HEK293 (cell line): ENCODE measurements at regions not wholly inside any gene's neighbourhood (a gene's known extent, or its start where the extent isn't known, plus 50 kb on each side); places are given as distances from the start of the nearest gene placed in this dataset.

Source experiments
- CTCF ChIA-PET: fragments of 350-600 bp; formaldehyde crosslinking; extraction: SDS; loops from one replicate; lab custom pipeline; 2021; ENCODE audit warnings: antibody characterized with exemption; lab: Yijun Ruan, JAX
- POLR2A ChIA-PET: fragments of 300-600 bp; formaldehyde crosslinking; extraction: SDS; loops from one replicate; lab custom pipeline; 2020; ENCODE audit warnings: antibody characterized with exemption, inconsistent platforms; lab: Yijun Ruan, JAX
- H3K27ac ChIP-seq: fragments of 200-500 bp; sonication (Bioruptor generic); 2 replicates; pipeline ENCODE4 v1.5.1; 2014; ENCODE audit warnings: low read depth, low read length, control low read depth, inconsistent platforms; ENCODE audit errors: extremely low read depth
- H3K36me3 ChIP-seq, 2 experiments: fragments of 200-500 bp in 1 of 2; sonication (Bioruptor generic) in 1 of 2; 1 replicate in 1 of 2; 2 replicates in 1 of 2; pipeline ENCODE4 v1.5.1; 2014 to 2017; ENCODE audit warnings: inconsistent platforms in 2 of 2, low read length in 2 of 2; ENCODE audit not compliant: control insufficient read depth in 2 of 2, insufficient read depth in 1 of 2
- H3K4me1 ChIP-seq: fragments of 200-500 bp; sonication (Bioruptor generic); 2 replicates; pipeline ENCODE4 v1.5.1; 2014; ENCODE audit warnings: mild to moderate bottlenecking, low read length, inconsistent platforms; ENCODE audit not compliant: control insufficient read depth, insufficient read depth
- H3K4me3 ChIP-seq: 2 replicates; pipeline ENCODE4 v1.5.1; 2011; ENCODE audit warnings: low read depth, mild to moderate bottlenecking, control low read depth, low read length, moderate library complexity
- H3K9me3 ChIP-seq: fragments of 200-500 bp; sonication (Bioruptor generic); 2 replicates; pipeline ENCODE4 v1.5.1; 2014; ENCODE audit warnings: low read depth, low read length, inconsistent platforms; ENCODE audit not compliant: control insufficient read depth, insufficient read depth
- HOXC10 ChIP-seq: sonication (generic); formaldehyde crosslinking; IDR thresholded peaks from 2 replicates; pipeline ENCODE4 v1.8.1; 2023; ENCODE audit warnings: mild to moderate bottlenecking, missing genetic modification reagents
- MEIS1 ChIP-seq: sonication (generic); formaldehyde crosslinking; IDR thresholded peaks from 2 replicates; pipeline ENCODE4 v1.8.1; 2022; ENCODE audit warnings: missing genetic modification reagents, mild to moderate bottlenecking, borderline replicate concordance
- SP3 ChIP-seq: fragments of 450-650 bp; formaldehyde crosslinking; IDR thresholded peaks from 2 replicates; pipeline ENCODE4 v1.5.1; 2016; ENCODE audit warnings: missing biosample characterization, missing genetic modification characterization
- ZNF10 ChIP-seq: fragments of 450-650 bp; formaldehyde crosslinking; IDR thresholded peaks from 2 replicates; pipeline ENCODE4 v1.5.1; 2017; ENCODE audit warnings: missing biosample characterization, missing genetic modification characterization
- ZNF221 ChIP-seq: fragments of 450-650 bp; formaldehyde crosslinking; IDR thresholded peaks from 2 replicates; pipeline ENCODE4 v1.5.1; 2017; ENCODE audit warnings: missing biosample characterization, missing genetic modification characterization, borderline replicate concordance
- ZNF433 ChIP-seq: fragments of 450-650 bp; formaldehyde crosslinking; IDR thresholded peaks from 2 replicates; pipeline ENCODE4 v1.5.1; 2016; ENCODE audit warnings: missing biosample characterization, missing genetic modification characterization, low read depth
- ZNF48 ChIP-seq: fragments of 450-650 bp; formaldehyde crosslinking; IDR thresholded peaks from 2 replicates; pipeline ENCODE4 v1.5.1; 2016; ENCODE audit warnings: missing biosample characterization, missing genetic modification characterization
- ZNF521 ChIP-seq: fragments of 450-650 bp; formaldehyde crosslinking; IDR thresholded peaks from 2 replicates; pipeline ENCODE4 v1.5.1; 2017; ENCODE audit warnings: missing biosample characterization, mild to moderate bottlenecking, missing genetic modification characterization
- ZNF560 ChIP-seq: fragments of 450-650 bp; formaldehyde crosslinking; IDR thresholded peaks from 2 replicates; pipeline ENCODE4 v1.5.1; 2017; ENCODE audit warnings: missing biosample characterization, missing genetic modification characterization, borderline replicate concordance
- ZNF654 ChIP-seq: fragments of 450-650 bp; formaldehyde crosslinking; IDR thresholded peaks from 2 replicates; pipeline ENCODE4 v1.5.1; 2016; ENCODE audit warnings: low read depth, missing biosample characterization, missing genetic modification characterization
- ZNF701 ChIP-seq: fragments of 450-650 bp; formaldehyde crosslinking; IDR thresholded peaks from 2 replicates; pipeline ENCODE4 v1.5.1; 2016; ENCODE audit warnings: missing biosample characterization, missing genetic modification characterization
- ZSCAN23 ChIP-seq: fragments of 450-650 bp; formaldehyde crosslinking; IDR thresholded peaks from 2 replicates; pipeline ENCODE4 v1.5.1; 2016; ENCODE audit warnings: missing biosample characterization, missing genetic modification characterization
- TF ChIP-seq, protein P1 (sequence below): fragments of 450-650 bp; formaldehyde crosslinking; IDR thresholded peaks from 2 replicates; pipeline ENCODE4 v1.5.1; 2016; ENCODE audit warnings: missing biosample characterization, missing genetic modification characterization
- TF ChIP-seq, protein P2 (sequence below): fragments of 450-650 bp; formaldehyde crosslinking; IDR thresholded peaks from 2 replicates; pipeline ENCODE4 v1.5.1; 2016; ENCODE audit warnings: missing biosample characterization, missing genetic modification characterization, borderline replicate concordance
- TF ChIP-seq, protein P3 (sequence below): fragments of 450-650 bp; formaldehyde crosslinking; IDR thresholded peaks from 2 replicates; pipeline ENCODE4 v1.5.1; 2016; ENCODE audit warnings: missing biosample characterization, missing genetic modification characterization
- TF ChIP-seq, protein P4 (sequence below): fragments of 450-650 bp; formaldehyde crosslinking; IDR thresholded peaks from 2 replicates; pipeline ENCODE4 v1.5.1; 2016; ENCODE audit warnings: missing biosample characterization, missing genetic modification characterization
- TF ChIP-seq, protein P5 (sequence below): fragments of 450-650 bp; formaldehyde crosslinking; IDR thresholded peaks from 2 replicates; pipeline ENCODE4 v1.5.1; 2016; ENCODE audit warnings: missing biosample characterization, missing genetic modification characterization, low read depth
- TF ChIP-seq, protein P6 (sequence below): fragments of 450-650 bp; formaldehyde crosslinking; IDR thresholded peaks from 2 replicates; pipeline ENCODE4 v1.5.1; 2016; ENCODE audit warnings: missing biosample characterization, missing genetic modification characterization
- TF ChIP-seq, protein P7 (sequence below): fragments of 450-650 bp; formaldehyde crosslinking; IDR thresholded peaks from 2 replicates; pipeline ENCODE4 v1.5.1; 2016; ENCODE audit warnings: missing biosample characterization, missing genetic modification characterization

DNA sequence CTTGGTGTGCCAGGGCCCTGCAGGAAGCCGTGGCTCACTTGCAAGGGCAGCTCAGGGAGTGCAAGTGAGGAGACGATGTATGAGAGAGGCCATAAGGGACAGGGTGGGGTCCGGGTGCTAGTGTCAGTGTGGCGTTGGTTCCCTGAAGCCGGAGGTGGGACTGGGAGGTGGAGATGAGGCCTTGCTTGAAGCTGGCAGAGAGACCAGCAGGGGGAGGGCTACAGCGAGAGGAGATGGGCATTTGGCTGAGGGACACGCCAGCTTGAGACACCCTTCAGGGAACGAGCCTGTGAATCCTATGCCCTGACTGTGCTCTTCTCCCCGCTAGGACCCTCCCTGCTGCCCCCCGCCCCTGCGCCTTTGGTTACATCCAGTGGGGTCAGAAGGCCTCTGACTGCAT, 529.1 kb downstream of the TCERG1L start:
- H3K27ac ChIP-seq, result no peak overlapping the region
- no peaks in the 10 kb centered on the region for H3K4me1 ChIP-seq
- H3K4me3 ChIP-seq, result no peak overlapping the region
- no peaks in the 10 kb centered on the region for H3K9me3 ChIP-seq
- H3K36me3 ChIP-seq, result no peaks in the 10 kb centered on the region
- CTCF ChIA-PET, result interaction anchor here (0.7 kb wide), 1 partner anchor 830 kb away, joined by 3 read pairs; no protein-coding TSS in a partner anchor
- TF ChIP-seq, protein P1, sequence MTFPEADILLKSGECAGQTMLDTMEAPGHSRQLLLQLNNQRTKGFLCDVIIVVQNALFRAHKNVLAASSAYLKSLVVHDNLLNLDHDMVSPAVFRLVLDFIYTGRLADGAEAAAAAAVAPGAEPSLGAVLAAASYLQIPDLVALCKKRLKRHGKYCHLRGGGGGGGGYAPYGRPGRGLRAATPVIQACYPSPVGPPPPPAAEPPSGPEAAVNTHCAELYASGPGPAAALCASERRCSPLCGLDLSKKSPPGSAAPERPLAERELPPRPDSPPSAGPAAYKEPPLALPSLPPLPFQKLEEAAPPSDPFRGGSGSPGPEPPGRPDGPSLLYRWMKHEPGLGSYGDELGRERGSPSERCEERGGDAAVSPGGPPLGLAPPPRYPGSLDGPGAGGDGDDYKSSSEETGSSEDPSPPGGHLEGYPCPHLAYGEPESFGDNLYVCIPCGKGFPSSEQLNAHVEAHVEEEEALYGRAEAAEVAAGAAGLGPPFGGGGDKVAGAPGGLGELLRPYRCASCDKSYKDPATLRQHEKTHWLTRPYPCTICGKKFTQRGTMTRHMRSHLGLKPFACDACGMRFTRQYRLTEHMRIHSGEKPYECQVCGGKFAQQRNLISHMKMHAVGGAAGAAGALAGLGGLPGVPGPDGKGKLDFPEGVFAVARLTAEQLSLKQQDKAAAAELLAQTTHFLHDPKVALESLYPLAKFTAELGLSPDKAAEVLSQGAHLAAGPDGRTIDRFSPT (tag by site-specific recombination), result no peak
- TF ChIP-seq, protein P2, sequence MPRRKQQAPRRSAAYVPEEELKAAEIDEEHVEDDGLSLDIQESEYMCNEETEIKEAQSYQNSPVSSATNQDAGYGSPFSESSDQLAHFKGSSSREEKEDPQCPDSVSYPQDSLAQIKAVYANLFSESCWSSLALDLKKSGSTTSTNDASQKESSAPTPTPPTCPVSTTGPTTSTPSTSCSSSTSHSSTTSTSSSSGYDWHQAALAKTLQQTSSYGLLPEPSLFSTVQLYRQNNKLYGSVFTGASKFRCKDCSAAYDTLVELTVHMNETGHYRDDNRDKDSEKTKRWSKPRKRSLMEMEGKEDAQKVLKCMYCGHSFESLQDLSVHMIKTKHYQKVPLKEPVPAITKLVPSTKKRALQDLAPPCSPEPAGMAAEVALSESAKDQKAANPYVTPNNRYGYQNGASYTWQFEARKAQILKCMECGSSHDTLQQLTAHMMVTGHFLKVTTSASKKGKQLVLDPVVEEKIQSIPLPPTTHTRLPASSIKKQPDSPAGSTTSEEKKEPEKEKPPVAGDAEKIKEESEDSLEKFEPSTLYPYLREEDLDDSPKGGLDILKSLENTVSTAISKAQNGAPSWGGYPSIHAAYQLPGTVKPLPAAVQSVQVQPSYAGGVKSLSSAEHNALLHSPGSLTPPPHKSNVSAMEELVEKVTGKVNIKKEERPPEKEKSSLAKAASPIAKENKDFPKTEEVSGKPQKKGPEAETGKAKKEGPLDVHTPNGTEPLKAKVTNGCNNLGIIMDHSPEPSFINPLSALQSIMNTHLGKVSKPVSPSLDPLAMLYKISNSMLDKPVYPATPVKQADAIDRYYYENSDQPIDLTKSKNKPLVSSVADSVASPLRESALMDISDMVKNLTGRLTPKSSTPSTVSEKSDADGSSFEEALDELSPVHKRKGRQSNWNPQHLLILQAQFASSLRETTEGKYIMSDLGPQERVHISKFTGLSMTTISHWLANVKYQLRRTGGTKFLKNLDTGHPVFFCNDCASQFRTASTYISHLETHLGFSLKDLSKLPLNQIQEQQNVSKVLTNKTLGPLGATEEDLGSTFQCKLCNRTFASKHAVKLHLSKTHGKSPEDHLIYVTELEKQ, result no peak
- TF ChIP-seq ZNF521 (tag by site-specific recombination) (no peak), SP3 (tag by site-specific recombination) (no peak), ZSCAN23 (tag by site-specific recombination) (no peak), ZNF10 (tag by site-specific recombination) (no peak), ZNF433 (tag by site-specific recombination) (no peak), ZNF221 (tag by site-specific recombination) (no peak), HOXC10 (no peak), ZNF48 (no peak)
- TF ChIP-seq, protein P3, sequence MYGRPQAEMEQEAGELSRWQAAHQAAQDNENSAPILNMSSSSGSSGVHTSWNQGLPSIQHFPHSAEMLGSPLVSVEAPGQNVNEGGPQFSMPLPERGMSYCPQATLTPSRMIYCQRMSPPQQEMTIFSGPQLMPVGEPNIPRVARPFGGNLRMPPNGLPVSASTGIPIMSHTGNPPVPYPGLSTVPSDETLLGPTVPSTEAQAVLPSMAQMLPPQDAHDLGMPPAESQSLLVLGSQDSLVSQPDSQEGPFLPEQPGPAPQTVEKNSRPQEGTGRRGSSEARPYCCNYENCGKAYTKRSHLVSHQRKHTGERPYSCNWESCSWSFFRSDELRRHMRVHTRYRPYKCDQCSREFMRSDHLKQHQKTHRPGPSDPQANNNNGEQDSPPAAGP (tag by site-specific recombination), result no peak
- POLR2A ChIA-PET, result no interaction called here

DNA sequence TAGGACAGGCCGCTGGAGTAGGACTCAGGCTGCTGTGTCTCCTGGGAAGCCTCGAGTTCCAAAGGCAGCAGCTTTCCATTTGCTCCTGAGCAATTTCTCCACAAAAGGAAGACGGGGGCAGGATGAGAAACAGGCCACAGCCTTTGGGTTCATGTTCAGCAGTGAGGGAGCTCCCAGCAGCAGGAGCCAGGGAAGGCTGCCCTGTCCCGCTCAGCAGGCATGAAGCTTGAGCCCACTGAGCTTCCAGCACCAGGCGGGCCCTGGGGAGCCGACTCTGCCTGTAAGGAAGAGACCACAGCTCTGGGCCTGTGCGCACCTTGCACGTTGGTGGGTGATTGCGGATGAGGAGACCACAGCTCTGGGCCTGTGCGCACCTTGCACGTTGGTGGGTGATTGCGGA, 527.2 kb downstream of the TCERG1L start:
- CTCF ChIA-PET, result no interaction called here
- Histone ChIP-seq H3K36me3 (no peaks in the 10 kb centered on the region), H3K27ac (no peak overlapping the region), H3K9me3 (no peaks in the 10 kb centered on the region), H3K4me1 (no peaks in the 10 kb centered on the region), H3K4me3 (no peak overlapping the region)
- POLR2A ChIA-PET, result no interaction called here
- TF ChIP-seq, protein P4, sequence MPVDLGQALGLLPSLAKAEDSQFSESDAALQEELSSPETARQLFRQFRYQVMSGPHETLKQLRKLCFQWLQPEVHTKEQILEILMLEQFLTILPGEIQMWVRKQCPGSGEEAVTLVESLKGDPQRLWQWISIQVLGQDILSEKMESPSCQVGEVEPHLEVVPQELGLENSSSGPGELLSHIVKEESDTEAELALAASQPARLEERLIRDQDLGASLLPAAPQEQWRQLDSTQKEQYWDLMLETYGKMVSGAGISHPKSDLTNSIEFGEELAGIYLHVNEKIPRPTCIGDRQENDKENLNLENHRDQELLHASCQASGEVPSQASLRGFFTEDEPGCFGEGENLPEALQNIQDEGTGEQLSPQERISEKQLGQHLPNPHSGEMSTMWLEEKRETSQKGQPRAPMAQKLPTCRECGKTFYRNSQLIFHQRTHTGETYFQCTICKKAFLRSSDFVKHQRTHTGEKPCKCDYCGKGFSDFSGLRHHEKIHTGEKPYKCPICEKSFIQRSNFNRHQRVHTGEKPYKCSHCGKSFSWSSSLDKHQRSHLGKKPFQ (tag by site-specific recombination), result no peak
- TF ChIP-seq ZNF654 (tag by site-specific recombination), result no peak
- TF ChIP-seq, protein P5, sequence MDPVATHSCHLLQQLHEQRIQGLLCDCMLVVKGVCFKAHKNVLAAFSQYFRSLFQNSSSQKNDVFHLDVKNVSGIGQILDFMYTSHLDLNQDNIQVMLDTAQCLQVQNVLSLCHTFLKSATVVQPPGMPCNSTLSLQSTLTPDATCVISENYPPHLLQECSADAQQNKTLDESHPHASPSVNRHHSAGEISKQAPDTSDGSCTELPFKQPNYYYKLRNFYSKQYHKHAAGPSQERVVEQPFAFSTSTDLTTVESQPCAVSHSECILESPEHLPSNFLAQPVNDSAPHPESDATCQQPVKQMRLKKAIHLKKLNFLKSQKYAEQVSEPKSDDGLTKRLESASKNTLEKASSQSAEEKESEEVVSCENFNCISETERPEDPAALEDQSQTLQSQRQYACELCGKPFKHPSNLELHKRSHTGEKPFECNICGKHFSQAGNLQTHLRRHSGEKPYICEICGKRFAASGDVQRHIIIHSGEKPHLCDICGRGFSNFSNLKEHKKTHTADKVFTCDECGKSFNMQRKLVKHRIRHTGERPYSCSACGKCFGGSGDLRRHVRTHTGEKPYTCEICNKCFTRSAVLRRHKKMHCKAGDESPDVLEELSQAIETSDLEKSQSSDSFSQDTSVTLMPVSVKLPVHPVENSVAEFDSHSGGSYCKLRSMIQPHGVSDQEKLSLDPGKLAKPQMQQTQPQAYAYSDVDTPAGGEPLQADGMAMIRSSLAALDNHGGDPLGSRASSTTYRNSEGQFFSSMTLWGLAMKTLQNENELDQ, result no peak
- TF ChIP-seq MEIS1 (CRISPR knock-in tag), result no peak
- TF ChIP-seq ZNF560 (tag by site-specific recombination), result no peak
- TF ChIP-seq, protein P6, sequence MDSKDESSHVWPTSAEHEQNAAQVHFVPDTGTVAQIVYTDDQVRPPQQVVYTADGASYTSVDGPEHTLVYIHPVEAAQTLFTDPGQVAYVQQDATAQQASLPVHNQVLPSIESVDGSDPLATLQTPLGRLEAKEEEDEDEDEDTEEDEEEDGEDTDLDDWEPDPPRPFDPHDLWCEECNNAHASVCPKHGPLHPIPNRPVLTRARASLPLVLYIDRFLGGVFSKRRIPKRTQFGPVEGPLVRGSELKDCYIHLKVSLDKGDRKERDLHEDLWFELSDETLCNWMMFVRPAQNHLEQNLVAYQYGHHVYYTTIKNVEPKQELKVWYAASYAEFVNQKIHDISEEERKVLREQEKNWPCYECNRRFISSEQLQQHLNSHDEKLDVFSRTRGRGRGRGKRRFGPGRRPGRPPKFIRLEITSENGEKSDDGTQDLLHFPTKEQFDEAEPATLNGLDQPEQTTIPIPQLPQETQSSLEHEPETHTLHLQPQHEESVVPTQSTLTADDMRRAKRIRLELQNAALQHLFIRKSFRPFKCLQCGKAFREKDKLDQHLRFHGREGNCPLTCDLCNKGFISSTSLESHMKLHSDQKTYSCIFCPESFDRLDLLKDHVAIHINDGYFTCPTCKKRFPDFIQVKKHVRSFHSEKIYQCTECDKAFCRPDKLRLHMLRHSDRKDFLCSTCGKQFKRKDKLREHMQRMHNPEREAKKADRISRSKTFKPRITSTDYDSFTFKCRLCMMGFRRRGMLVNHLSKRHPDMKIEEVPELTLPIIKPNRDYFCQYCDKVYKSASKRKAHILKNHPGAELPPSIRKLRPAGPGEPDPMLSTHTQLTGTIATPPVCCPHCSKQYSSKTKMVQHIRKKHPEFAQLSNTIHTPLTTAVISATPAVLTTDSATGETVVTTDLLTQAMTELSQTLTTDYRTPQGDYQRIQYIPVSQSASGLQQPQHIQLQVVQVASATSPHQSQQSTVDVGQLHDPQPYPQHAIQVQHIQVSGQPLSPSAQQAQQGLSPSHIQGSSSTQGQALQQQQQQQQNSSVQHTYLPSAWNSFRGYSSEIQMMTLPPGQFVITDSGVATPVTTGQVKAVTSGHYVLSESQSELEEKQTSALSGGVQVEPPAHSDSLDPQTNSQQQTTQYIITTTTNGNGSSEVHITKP (tag by site-specific recombination), result no peak
- no peak for TF ChIP-seq ZNF701 (tag by site-specific recombination)
- TF ChIP-seq, protein P7, sequence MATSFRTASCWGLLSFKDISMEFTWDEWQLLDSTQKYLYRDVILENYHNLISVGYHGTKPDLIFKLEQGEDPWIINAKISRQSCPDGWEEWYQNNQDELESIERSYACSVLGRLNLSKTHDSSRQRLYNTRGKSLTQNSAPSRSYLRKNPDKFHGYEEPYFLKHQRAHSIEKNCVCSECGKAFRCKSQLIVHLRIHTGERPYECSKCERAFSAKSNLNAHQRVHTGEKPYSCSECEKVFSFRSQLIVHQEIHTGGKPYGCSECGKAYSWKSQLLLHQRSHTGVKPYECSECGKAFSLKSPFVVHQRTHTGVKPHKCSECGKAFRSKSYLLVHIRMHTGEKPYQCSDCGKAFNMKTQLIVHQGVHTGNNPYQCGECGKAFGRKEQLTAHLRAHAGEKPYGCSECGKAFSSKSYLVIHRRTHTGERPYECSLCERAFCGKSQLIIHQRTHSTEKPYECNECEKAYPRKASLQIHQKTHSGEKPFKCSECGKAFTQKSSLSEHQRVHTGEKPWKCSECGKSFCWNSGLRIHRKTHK (tag by site-specific recombination), result no peak
